ENCODE measurements at regions not wholly inside any gene's neighbourhood (a gene's known extent, or its start where the extent isn't known, plus 50 kb on each side); places are given as distances from the start of the nearest gene placed in this dataset.

GRCh38 chr2:107018366-107018765, 132.4 kb upstream of the ST6GAL2 start:
- TF ChIP-seq CTCF (IDR thresholded peaks at IDR 0.05; ENCODE audit: low read depth, low read length, missing control alignments) = no peak
- no peak overlapping the region for H3K4me3 ChIP-seq (ENCODE audit: low read depth, low read length)
- no peak for DNase-seq (ENCODE audit: low read depth)
- in situ Hi-C loops (cut with HindIII; ENCODE audit: low sequenced_read_pairs) = no loop called here

GRCh38 chr2:107020392-107020791, 134.4 kb upstream of the ST6GAL2 start:
- no peak overlapping the region for H3K4me3 ChIP-seq (ENCODE audit: low read depth, low read length)
- no peak for DNase-seq (ENCODE audit: low read depth)
- in situ Hi-C loops (cut with HindIII; ENCODE audit: low sequenced_read_pairs) = no loop called here
- TF ChIP-seq CTCF (IDR thresholded peaks at IDR 0.05; ENCODE audit: low read depth, low read length, missing control alignments) = no peak

GRCh38 chr2:107024269-107024668, 138.3 kb upstream of the ST6GAL2 start:
- no peak overlapping the region for H3K4me3 ChIP-seq (ENCODE audit: low read depth, low read length)
- in situ Hi-C loops (cut with HindIII; ENCODE audit: low sequenced_read_pairs) = no loop called here
- no peak for TF ChIP-seq CTCF (IDR thresholded peaks at IDR 0.05; ENCODE audit: low read depth, low read length, missing control alignments)
- DNase-seq (ENCODE audit: low read depth) = no peak

GRCh38 chr2:107025291-107025857, 139.4 kb upstream of the ST6GAL2 start:
- no peak for DNase-seq (ENCODE audit: low read depth)
- no peak overlapping the region for H3K4me3 ChIP-seq (ENCODE audit: low read depth, low read length)
- TF ChIP-seq CTCF (IDR thresholded peaks at IDR 0.05; ENCODE audit: low read depth, low read length, missing control alignments) = no peak
- in situ Hi-C loops (cut with HindIII; ENCODE audit: low sequenced_read_pairs) = no loop called here

- no peak for TF ChIP-seq CTCF (IDR thresholded peaks at IDR 0.05; ENCODE audit: low read depth, low read length, missing control alignments)
- no peak for DNase-seq (ENCODE audit: low read depth)
- no peak overlapping the region for H3K4me3 ChIP-seq (ENCODE audit: low read depth, low read length)
- in situ Hi-C loops (cut with HindIII; ENCODE audit: low sequenced_read_pairs) = no loop called here
Observed at GRCh38 chr2:107025869-107026380, 140.0 kb upstream of the ST6GAL2 start.

- in situ Hi-C loops (cut with HindIII; ENCODE audit: low sequenced_read_pairs) = no loop called here
- no peak for DNase-seq (ENCODE audit: low read depth)
- no peak for TF ChIP-seq CTCF (IDR thresholded peaks at IDR 0.05; ENCODE audit: low read depth, low read length, missing control alignments)
Observed at GRCh38 chr2:107027205-107027604, 141.2 kb upstream of the ST6GAL2 start.

More at GRCh38 chr2:107027205-107027604, 141.2 kb upstream of the ST6GAL2 start:
- H3K4me3 ChIP-seq (ENCODE audit: low read depth, low read length) = no peak overlapping the region

All from astrocyte of the cerebellum (primary cell).